ENCODE measurements at regions not wholly inside any gene's neighbourhood (a gene's known extent, or its start where the extent isn't known, plus 50 kb on each side); places are given as distances from the start of the nearest gene placed in this dataset.

DNA sequence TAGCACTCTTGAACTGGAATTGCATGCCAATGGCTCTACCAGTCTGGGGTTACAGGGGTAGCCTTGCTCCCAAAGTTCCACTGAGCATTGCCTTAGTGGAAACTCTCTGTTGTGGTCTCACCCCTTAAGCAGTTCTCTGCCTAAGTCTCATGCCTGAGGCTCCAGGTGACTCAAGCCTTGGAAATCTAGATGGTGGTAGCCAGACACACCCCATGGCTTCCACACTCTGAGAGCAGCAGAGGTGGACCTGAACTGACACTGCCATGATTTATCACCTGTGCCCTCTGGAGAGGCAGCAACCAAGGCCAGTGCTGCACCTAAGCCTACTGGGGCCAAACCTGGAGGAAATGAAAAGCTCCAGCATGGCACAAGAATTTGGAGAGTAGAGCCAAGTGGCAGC, 285.7 kb upstream of the PKN2 start:
- no peaks in the 10 kb centered on the region for H3K27me3 ChIP-seq (ENCODE audit: low read length)
- no peak; the same call in 1 of the 2 replicates for ATAC-seq
- POLR2A ChIA-PET (ENCODE audit: unreplicated experiment), result no interaction called here
- TF ChIP-seq, protein P1, sequence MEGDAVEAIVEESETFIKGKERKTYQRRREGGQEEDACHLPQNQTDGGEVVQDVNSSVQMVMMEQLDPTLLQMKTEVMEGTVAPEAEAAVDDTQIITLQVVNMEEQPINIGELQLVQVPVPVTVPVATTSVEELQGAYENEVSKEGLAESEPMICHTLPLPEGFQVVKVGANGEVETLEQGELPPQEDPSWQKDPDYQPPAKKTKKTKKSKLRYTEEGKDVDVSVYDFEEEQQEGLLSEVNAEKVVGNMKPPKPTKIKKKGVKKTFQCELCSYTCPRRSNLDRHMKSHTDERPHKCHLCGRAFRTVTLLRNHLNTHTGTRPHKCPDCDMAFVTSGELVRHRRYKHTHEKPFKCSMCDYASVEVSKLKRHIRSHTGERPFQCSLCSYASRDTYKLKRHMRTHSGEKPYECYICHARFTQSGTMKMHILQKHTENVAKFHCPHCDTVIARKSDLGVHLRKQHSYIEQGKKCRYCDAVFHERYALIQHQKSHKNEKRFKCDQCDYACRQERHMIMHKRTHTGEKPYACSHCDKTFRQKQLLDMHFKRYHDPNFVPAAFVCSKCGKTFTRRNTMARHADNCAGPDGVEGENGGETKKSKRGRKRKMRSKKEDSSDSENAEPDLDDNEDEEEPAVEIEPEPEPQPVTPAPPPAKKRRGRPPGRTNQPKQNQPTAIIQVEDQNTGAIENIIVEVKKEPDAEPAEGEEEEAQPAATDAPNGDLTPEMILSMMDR (conservative IDR thresholded peaks at IDR 0.05; ENCODE audit: low read depth, low read length), result no peak
- TF ChIP-seq EZH2phosphoT487 (IDR thresholded peaks at IDR 0.05; ENCODE audit: borderline replicate concordance, low read length) (no peak), EZH2 (IDR thresholded peaks at IDR 0.05; ENCODE audit: low read length, unreplicated experiment) (no peak)
- no peaks in the 10 kb centered on the region for H3K9me3 ChIP-seq (ENCODE audit: low read length)
- H3K4me3 ChIP-seq (ENCODE audit: low read length), result no peak overlapping the region
- no peak overlapping the region for H2AFZ ChIP-seq (ENCODE audit: low read length)
- no peaks in the 10 kb centered on the region for H3K4me1 ChIP-seq (ENCODE audit: insufficient read depth, low read length)
- BruUV-seq (replicated peaks), result no TSS peak
- H4K20me1 ChIP-seq (ENCODE audit: low read length), result no peaks in the 10 kb centered on the region
- no peak overlapping the region for H3K27ac ChIP-seq (ENCODE audit: low read length)
- H3K9me2 ChIP-seq (replicated peaks; ENCODE audit: low read length), result no peaks in the 10 kb centered on the region
- no peak overlapping the region for H3K9ac ChIP-seq (ENCODE audit: low read length)
- CTCF ChIA-PET, result no interaction called here
- H3K4me2 ChIP-seq (ENCODE audit: low read length), result no peak overlapping the region
- H3K79me2 ChIP-seq (ENCODE audit: low read length), result no peaks in the 10 kb centered on the region
- no peaks in the 10 kb centered on the region for H3K36me3 ChIP-seq (ENCODE audit: low read depth, low read length)
- no peaks in the 10 kb centered on the region for H3F3A ChIP-seq (ENCODE audit: low read length, unreplicated experiment)
- peak; percentile 55 for DNase-seq
- intact Hi-C loops (cut with micrococcal nuclease), result no loop called here

DNA sequence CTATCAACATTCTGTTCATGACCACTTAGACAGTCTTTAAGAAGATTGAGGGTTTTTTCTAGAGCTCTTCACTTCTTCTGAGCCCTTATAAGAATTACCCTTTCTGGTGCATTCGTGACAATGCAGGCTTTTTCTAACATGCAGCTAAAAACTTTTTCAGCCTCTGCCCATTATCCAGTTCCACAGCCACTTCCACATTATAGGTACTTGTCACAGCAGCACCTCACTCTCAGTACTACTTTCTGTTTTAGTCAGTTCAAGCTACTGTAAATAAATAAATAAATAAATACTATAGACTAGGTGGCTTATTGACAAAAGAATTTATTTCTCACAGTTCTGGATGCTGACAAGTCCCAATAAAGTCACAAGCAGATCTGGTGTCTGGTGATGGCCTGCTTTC, 284.4 kb upstream of the PKN2 start:
- ChIA-PET CTCF (no interaction called here), POLR2A (ENCODE audit: unreplicated experiment) (no interaction called here)
- TF ChIP-seq EZH2phosphoT487 (IDR thresholded peaks at IDR 0.05; ENCODE audit: borderline replicate concordance, low read length) (no peak), EZH2 (IDR thresholded peaks at IDR 0.05; ENCODE audit: low read length, unreplicated experiment) (no peak)
- H3K4me1 ChIP-seq (ENCODE audit: insufficient read depth, low read length), result no peaks in the 10 kb centered on the region
- intact Hi-C loops (cut with micrococcal nuclease), result no loop called here
- no peak overlapping the region for H3K4me3 ChIP-seq (ENCODE audit: low read length)
- no peak overlapping the region for H3K27ac ChIP-seq (ENCODE audit: low read length)
- no TSS peak for BruUV-seq (replicated peaks)
- H3K9me2 ChIP-seq (replicated peaks; ENCODE audit: low read length), result no peaks in the 10 kb centered on the region
- H3K36me3 ChIP-seq (ENCODE audit: low read depth, low read length), result no peaks in the 10 kb centered on the region
- H3K4me2 ChIP-seq (ENCODE audit: low read length), result no peak overlapping the region
- H3F3A ChIP-seq (ENCODE audit: low read length, unreplicated experiment), result no peaks in the 10 kb centered on the region
- H3K9me3 ChIP-seq (ENCODE audit: low read length), result no peaks in the 10 kb centered on the region
- H2AFZ ChIP-seq (ENCODE audit: low read length), result no peak overlapping the region
- DNase-seq (no peak), ATAC-seq (no peak)
- H3K9ac ChIP-seq (ENCODE audit: low read length), result no peak overlapping the region
- H3K79me2 ChIP-seq (ENCODE audit: low read length), result no peaks in the 10 kb centered on the region
- no peaks in the 10 kb centered on the region for H3K27me3 ChIP-seq (ENCODE audit: low read length)
- H4K20me1 ChIP-seq (ENCODE audit: low read length), result no peaks in the 10 kb centered on the region

DNA sequence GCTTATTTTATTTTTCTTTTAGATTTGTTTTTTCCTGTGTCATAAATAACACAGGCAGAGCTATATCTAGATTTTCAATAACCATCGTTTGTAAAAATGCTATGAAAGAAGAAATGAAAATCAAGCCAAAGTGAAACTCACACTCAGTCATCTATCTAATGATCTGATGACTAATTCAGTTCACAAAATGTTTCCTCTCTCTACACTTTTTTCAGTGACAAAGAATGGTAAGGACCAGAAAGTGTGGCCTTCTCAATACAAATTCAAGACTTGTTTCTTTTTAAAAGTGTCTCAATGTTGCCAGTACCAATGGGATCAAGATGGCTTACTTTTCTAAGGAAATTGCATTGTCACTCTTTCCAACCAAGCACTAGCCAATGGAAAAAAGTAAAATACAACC, 282.8 kb upstream of the PKN2 start:
- no peaks in the 10 kb centered on the region for H3K9me2 ChIP-seq (replicated peaks; ENCODE audit: low read length)
- intact Hi-C loops (cut with micrococcal nuclease), result no loop called here
- H2AFZ ChIP-seq (ENCODE audit: low read length), result no peak overlapping the region
- H3K36me3 ChIP-seq (ENCODE audit: low read depth, low read length), result no peaks in the 10 kb centered on the region
- POLR2A ChIA-PET (ENCODE audit: unreplicated experiment), result interaction anchor here (0.6 kb wide), 1 partner anchor 24 kb away, joined by 4 read pairs; no protein-coding TSS in a partner anchor
- H3K27me3 ChIP-seq (ENCODE audit: low read length), result no peaks in the 10 kb centered on the region
- CTCF ChIA-PET, result no interaction called here
- H3F3A ChIP-seq (ENCODE audit: low read length, unreplicated experiment), result no peaks in the 10 kb centered on the region
- no peaks in the 10 kb centered on the region for H3K9me3 ChIP-seq (ENCODE audit: low read length)
- H3K27ac ChIP-seq (ENCODE audit: low read length), result no peak overlapping the region
- TF ChIP-seq EZH2phosphoT487 (IDR thresholded peaks at IDR 0.05; ENCODE audit: borderline replicate concordance, low read length), result no peak
- TF ChIP-seq, protein P1 (conservative IDR thresholded peaks at IDR 0.05; ENCODE audit: low read depth, low read length), result no peak
- TF ChIP-seq EZH2 (IDR thresholded peaks at IDR 0.05; ENCODE audit: low read length, unreplicated experiment), result no peak
- no peaks in the 10 kb centered on the region for H4K20me1 ChIP-seq (ENCODE audit: low read length)
- H3K9ac ChIP-seq (ENCODE audit: low read length), result no peak overlapping the region
- H3K4me3 ChIP-seq (ENCODE audit: low read length), result no peak overlapping the region
- no peaks in the 10 kb centered on the region for H3K79me2 ChIP-seq (ENCODE audit: low read length)
- no peak overlapping the region for H3K4me2 ChIP-seq (ENCODE audit: low read length)
- no peak for ATAC-seq
- BruUV-seq (replicated peaks), result no TSS peak
- H3K4me1 ChIP-seq (ENCODE audit: insufficient read depth, low read length), result no peaks in the 10 kb centered on the region
- no peak for DNase-seq

Measured in PC-3 (cell line).